ENCODE measurements at regions not wholly inside any gene's neighbourhood (a gene's known extent, or its start where the extent isn't known, plus 50 kb on each side); places are given as distances from the start of the nearest gene placed in this dataset.
"Not testable (repeated sequence)": the region's sequence is repeated elsewhere in the genome, so short reads cannot be mapped to it uniquely, and the experiment has no call there.

GRCh38 chr6:93919365-93919764 lies 500.0 kb upstream of the EPHA7 start:
- DNase-seq = no peak

- no peak for DNase-seq
These were observed 498.9 kb upstream of the EPHA7 start for GRCh38 chr6:93918258-93918657.

- DNase-seq = no peak
These were observed 497.9 kb upstream of the EPHA7 start for GRCh38 chr6:93917216-93917615.

- DNase-seq = no peak
These were observed 497.4 kb upstream of the EPHA7 start for GRCh38 chr6:93916716-93917115.

GRCh38 chr6:93915961-93916360 lies 496.6 kb upstream of the EPHA7 start:
- no peak for DNase-seq

GRCh38 chr6:93902517-93902916 lies 483.2 kb upstream of the EPHA7 start:
- DNase-seq = no peak

- DNase-seq = no peak
These were observed 480.8 kb upstream of the EPHA7 start for GRCh38 chr6:93900142-93900541.

- DNase-seq = no peak
These were observed 476.7 kb upstream of the EPHA7 start for GRCh38 chr6:93896081-93896480.

- DNase-seq = no peak
These were observed 475.2 kb upstream of the EPHA7 start for GRCh38 chr6:93894521-93894920.

GRCh38 chr6:93889713-93890112 lies 470.4 kb upstream of the EPHA7 start:
- no peak for DNase-seq

GRCh38 chr6:93886416-93886815 lies 467.1 kb upstream of the EPHA7 start:
- DNase-seq = no peak

- DNase-seq = no peak
These were observed 440.6 kb upstream of the EPHA7 start for GRCh38 chr6:93859971-93860370.

- DNase-seq = no peak
These were observed 438.9 kb upstream of the EPHA7 start for GRCh38 chr6:93858213-93858612.

GRCh38 chr6:93849857-93850256 lies 430.5 kb upstream of the EPHA7 start:
- no peak for DNase-seq

GRCh38 chr6:93848031-93848742 lies 428.8 kb upstream of the EPHA7 start:
- DNase-seq = peak; percentile 2

GRCh38 chr6:93842178-93842577 lies 422.8 kb upstream of the EPHA7 start:
- DNase-seq = no peak

- not testable (repeated sequence) for DNase-seq
These were observed 416.2 kb upstream of the EPHA7 start for GRCh38 chr6:93835451-93836145.

- not testable (repeated sequence) for DNase-seq
These were observed 415.7 kb upstream of the EPHA7 start for GRCh38 chr6:93835026-93835425.

- DNase-seq = not testable (repeated sequence)
These were observed 414.0 kb upstream of the EPHA7 start for GRCh38 chr6:93833326-93833725.

GRCh38 chr6:93829757-93830156 lies 410.4 kb upstream of the EPHA7 start:
- DNase-seq = not testable (repeated sequence)

GRCh38 chr6:93829009-93829408 lies 409.6 kb upstream of the EPHA7 start:
- no peak for DNase-seq

- DNase-seq = no peak
These were observed 409.2 kb upstream of the EPHA7 start for GRCh38 chr6:93828553-93828952.

- DNase-seq = no peak
These were observed 408.4 kb upstream of the EPHA7 start for GRCh38 chr6:93827728-93828127.

- DNase-seq = no peak
These were observed 406.6 kb upstream of the EPHA7 start for GRCh38 chr6:93825950-93826349.

- no peak for DNase-seq
These were observed 404.1 kb upstream of the EPHA7 start for GRCh38 chr6:93823489-93823888.

Measured in midbrain (tissue), 1 donor.